Prostate gland (tissue), 2 donors: ENCODE measurements at regions not wholly inside any gene's neighbourhood (a gene's known extent, or its start where the extent isn't known, plus 50 kb on each side); places are given as distances from the start of the nearest gene placed in this dataset.

Experiments
- POLR2A ChIP-seq: fragments of 450-650 bp; IDR thresholded peaks from one replicate; pipeline ENCODE4 v1.6.1; 2016; ENCODE audit warnings: antibody characterized with exemption, mild to moderate bottlenecking
- POLR2AphosphoS5 ChIP-seq: sonication (generic); formaldehyde crosslinking; IDR thresholded peaks from one replicate; pipeline ENCODE4 v1.6.1; 2017; ENCODE audit warnings: antibody characterized with exemption
- TF ChIP-seq, protein P1 (sequence below), 4 experiments: fragments of 200-600 bp in 2 of 4; fragments of 450-650 bp in 2 of 4; sonication (generic) in 2 of 4; IDR thresholded peaks; 1 replicate in 3 of 4; 2 replicates in 1 of 4; pipeline ENCODE4 v1.5.1; 2016 to 2019; ENCODE audit warnings: antibody characterized with exemption in 4 of 4, mild to moderate bottlenecking in 2 of 4, moderate library complexity in 2 of 4

DNA sequence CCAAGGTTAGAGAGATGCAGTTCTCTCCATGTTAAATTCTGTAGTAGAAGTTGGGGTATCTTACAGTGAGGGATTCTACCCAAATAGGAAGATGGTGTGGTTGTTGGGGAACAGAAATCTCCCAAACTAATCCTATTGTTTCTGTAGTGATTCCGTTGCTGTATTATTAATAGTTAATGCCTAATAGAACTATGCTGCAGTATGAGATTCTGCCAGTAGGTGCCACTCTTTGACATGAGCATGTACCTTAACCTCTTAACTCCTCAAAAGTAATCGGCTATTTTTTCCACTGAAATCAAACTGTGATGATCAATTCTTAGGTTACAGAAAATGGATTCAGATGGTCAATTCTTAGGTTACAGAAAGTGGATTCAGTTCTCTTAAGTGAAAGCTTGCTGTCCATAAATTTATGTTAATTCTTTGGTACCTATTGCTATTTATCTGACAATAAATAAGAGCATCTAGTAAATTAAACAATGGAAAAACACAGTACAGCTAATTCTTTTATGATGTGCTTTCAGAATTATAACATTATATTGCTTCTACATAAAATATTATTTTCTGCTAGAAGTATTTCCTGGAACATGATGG, 97.9 kb upstream of the DLX2 start:
- TF ChIP-seq, protein P1, sequence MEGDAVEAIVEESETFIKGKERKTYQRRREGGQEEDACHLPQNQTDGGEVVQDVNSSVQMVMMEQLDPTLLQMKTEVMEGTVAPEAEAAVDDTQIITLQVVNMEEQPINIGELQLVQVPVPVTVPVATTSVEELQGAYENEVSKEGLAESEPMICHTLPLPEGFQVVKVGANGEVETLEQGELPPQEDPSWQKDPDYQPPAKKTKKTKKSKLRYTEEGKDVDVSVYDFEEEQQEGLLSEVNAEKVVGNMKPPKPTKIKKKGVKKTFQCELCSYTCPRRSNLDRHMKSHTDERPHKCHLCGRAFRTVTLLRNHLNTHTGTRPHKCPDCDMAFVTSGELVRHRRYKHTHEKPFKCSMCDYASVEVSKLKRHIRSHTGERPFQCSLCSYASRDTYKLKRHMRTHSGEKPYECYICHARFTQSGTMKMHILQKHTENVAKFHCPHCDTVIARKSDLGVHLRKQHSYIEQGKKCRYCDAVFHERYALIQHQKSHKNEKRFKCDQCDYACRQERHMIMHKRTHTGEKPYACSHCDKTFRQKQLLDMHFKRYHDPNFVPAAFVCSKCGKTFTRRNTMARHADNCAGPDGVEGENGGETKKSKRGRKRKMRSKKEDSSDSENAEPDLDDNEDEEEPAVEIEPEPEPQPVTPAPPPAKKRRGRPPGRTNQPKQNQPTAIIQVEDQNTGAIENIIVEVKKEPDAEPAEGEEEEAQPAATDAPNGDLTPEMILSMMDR (IDR thresholded peaks at IDR 0.05): peak in 2 of 4 experiments; percentile 44 to 46
- TF ChIP-seq POLR2A: no peak
- TF ChIP-seq POLR2AphosphoS5: no peak
